H1 (cell line): ENCODE measurements at regions not wholly inside any gene's neighbourhood (a gene's known extent, or its start where the extent isn't known, plus 50 kb on each side); places are given as distances from the start of the nearest gene placed in this dataset.

Source experiments
- CTCF ChIA-PET: fragments of 300-600 bp; sonication (Branson Sonifier 250); formaldehyde crosslinking; loops from one replicate; lab custom pipeline; 2021; ENCODE audit not compliant: partially characterized antibody; lab: Charles Lee
- POLR2A ChIA-PET: fragments of 300-600 bp; sonication (Branson Sonifier 250); formaldehyde crosslinking; loops from one replicate; lab custom pipeline; 2021; ENCODE audit warnings: inconsistent platforms; ENCODE audit not compliant: partially characterized antibody; lab: Charles Lee
- DNase-seq, 2 experiments: peaks; one replicate each; pipeline versions ENCODE4 v3.0.0 to v3.0.0-alpha.2; 2010 to 2022; ENCODE audit warnings: low spot score in 2 of 2, low read depth in 1 of 2, mixed read lengths in 1 of 2
- FAIRE-seq: peaks from 2 replicates; lab custom pipeline; 2011; peaks lifted over from hg19 to GRCh38; lab: Jason Lieb, UNC
- H2AFZ ChIP-seq: 2 replicates; pipeline ENCODE4 v1.8.1; 2012; ENCODE audit warnings: low read length, inconsistent platforms
- H2AK5ac ChIP-seq: 2 replicates; pipeline ENCODE4 v1.6.1; 2013; ENCODE audit warnings: low read depth, low read length
- H2BK120ac ChIP-seq: replicated peaks from 2 replicates; pipeline ENCODE3; 2013; ENCODE audit warnings: low read depth, low read length, inconsistent platforms
- H2BK12ac ChIP-seq: 2 replicates; pipeline ENCODE4 v1.6.1; 2013; ENCODE audit warnings: low read depth, low read length
- H2BK15ac ChIP-seq: 2 replicates; pipeline ENCODE4 v1.6.1; 2013; ENCODE audit warnings: low read length
- H2BK20ac ChIP-seq: 2 replicates; pipeline ENCODE4 v1.6.1; 2013; ENCODE audit warnings: low read length
- H2BK5ac ChIP-seq: 2 replicates; pipeline ENCODE4 v1.6.1; 2013; ENCODE audit warnings: low read depth, low read length
- H3K14ac ChIP-seq: 2 replicates; pipeline ENCODE4 v1.6.1; 2013; ENCODE audit warnings: inconsistent platforms; ENCODE audit not compliant: insufficient read length
- H3K18ac ChIP-seq: 2 replicates; pipeline ENCODE4 v1.6.1; 2013; ENCODE audit warnings: low read length; ENCODE audit errors: extremely low read depth
- H3K23ac ChIP-seq: 2 replicates; pipeline ENCODE4 v1.6.1; 2013; ENCODE audit warnings: inconsistent platforms; ENCODE audit not compliant: insufficient read length
- H3K23me2 ChIP-seq: 2 replicates; pipeline ENCODE4 v1.6.1; 2013; ENCODE audit warnings: low read depth, low read length
- H3K27ac ChIP-seq: 2 replicates; pipeline ENCODE4 v1.6.1; 2011; ENCODE audit warnings: low read depth, low read length, inconsistent platforms
- H3K27me3 ChIP-seq, 4 experiments: replicated peaks in 1 of 4; 1 replicate in 1 of 4; 2 replicates in 3 of 4; pipeline versions ENCODE4 v1.6.1 to v1.8.1; 2011 to 2013; ENCODE audit warnings: low read length in 3 of 4, mild to moderate bottlenecking in 3 of 4, inconsistent platforms in 2 of 4, mixed read lengths in 2 of 4, moderate library complexity in 1 of 4; ENCODE audit not compliant: control insufficient read depth in 3 of 4, insufficient read depth in 3 of 4; ENCODE audit errors: extremely low read depth in 1 of 4
- H3K36me3 ChIP-seq, 4 experiments: 2 replicates each; pipeline versions ENCODE4 v1.6.1 to v1.8.1; 2011 to 2013; ENCODE audit warnings: mild to moderate bottlenecking in 4 of 4, low read length in 3 of 4, moderate library complexity in 2 of 4, control low read depth in 1 of 4, inconsistent platforms in 1 of 4; ENCODE audit not compliant: insufficient read depth in 4 of 4, control insufficient read depth in 2 of 4
- H3K4ac ChIP-seq: replicated peaks from 2 replicates; pipeline ENCODE3; 2013; ENCODE audit warnings: low read length, low read depth, mixed read lengths, inconsistent platforms; ENCODE audit not compliant: insufficient read length
- H3K4me1 ChIP-seq, 4 experiments: replicated peaks in 1 of 4; 1 replicate in 1 of 4; 2 replicates in 3 of 4; pipeline versions ENCODE4 v1.6.1 to v1.8.1; 2011 to 2013; ENCODE audit warnings: low read length in 3 of 4, inconsistent platforms in 2 of 4, mixed read lengths in 1 of 4; ENCODE audit not compliant: insufficient read depth in 4 of 4, control insufficient read depth in 3 of 4
- H3K4me2 ChIP-seq, 2 experiments: 2 replicates each; pipeline versions ENCODE4 v1.6.1 to v1.8.1; 2011 to 2013; ENCODE audit warnings: low read depth in 2 of 2, low read length in 2 of 2, control low read depth in 1 of 2, inconsistent platforms in 1 of 2, mild to moderate bottlenecking in 1 of 2; ENCODE audit not compliant: insufficient read depth in 1 of 2
- H3K4me3 ChIP-seq, 4 experiments: fragments of 200-600, 300-600 bp in 1 of 4; sonication (generic), shearing (Covaris generic), sonication (Bioruptor Twin) in 1 of 4; 2 replicates each; pipeline versions ENCODE4 v1.5.1 to v1.8.1; 2011 to 2016; ENCODE audit warnings: low read length in 4 of 4, low read depth in 3 of 4, control low read depth in 2 of 4, inconsistent platforms in 2 of 4, mild to moderate bottlenecking in 2 of 4, mixed read lengths in 1 of 4, moderate library complexity in 1 of 4; ENCODE audit not compliant: insufficient read depth in 2 of 4; ENCODE audit errors: extremely low read depth in 1 of 4
- H3K56ac ChIP-seq: replicated peaks from 2 replicates; pipeline ENCODE3; 2013; ENCODE audit warnings: low read depth, mild to moderate bottlenecking, mixed read lengths, low read length, inconsistent platforms; ENCODE audit not compliant: insufficient read length
- H3K79me1 ChIP-seq: 2 replicates; pipeline ENCODE4 v1.6.1; 2013; ENCODE audit warnings: low read depth, low read length, control low read depth
- H3K79me2 ChIP-seq, 2 experiments: 2 replicates each; pipeline versions ENCODE4 v1.6.1 to v1.8.1; 2012 to 2013; ENCODE audit warnings: low read length in 2 of 2, mild to moderate bottlenecking in 2 of 2, inconsistent platforms in 1 of 2; ENCODE audit not compliant: insufficient read depth in 2 of 2, control insufficient read depth in 1 of 2
- H3K9ac ChIP-seq, 4 experiments: replicated peaks in 1 of 4; 1 replicate in 1 of 4; 2 replicates in 3 of 4; pipeline versions ENCODE4 v1.6.1 to v1.8.1; 2011 to 2013; ENCODE audit warnings: low read depth in 3 of 4, low read length in 3 of 4, control low read depth in 2 of 4, mild to moderate bottlenecking in 2 of 4, moderate library complexity in 2 of 4, inconsistent platforms in 1 of 4; ENCODE audit errors: extremely low read depth in 1 of 4
- H3K9me3 ChIP-seq, 2 experiments: 2 replicates each; pipeline versions ENCODE4 v1.6.1 to v1.8.1; 2012 to 2013; ENCODE audit warnings: mild to moderate bottlenecking in 2 of 2, moderate library complexity in 2 of 2, control low read depth in 1 of 2, inconsistent platforms in 1 of 2, low read depth in 1 of 2, low read length in 1 of 2, mixed read lengths in 1 of 2; ENCODE audit not compliant: insufficient read depth in 2 of 2
- H4K20me1 ChIP-seq, 2 experiments: replicated peaks in 1 of 2; 2 replicates each; pipeline versions ENCODE3 to v1.8.1; 2011 to 2013; ENCODE audit warnings: inconsistent platforms in 2 of 2, low read length in 2 of 2, mild to moderate bottlenecking in 1 of 2; ENCODE audit not compliant: insufficient read depth in 2 of 2, control insufficient read depth in 1 of 2
- H4K5ac ChIP-seq: 2 replicates; pipeline ENCODE4 v1.6.1; 2013; ENCODE audit warnings: low read length, low read depth, mixed read lengths, inconsistent platforms; ENCODE audit not compliant: insufficient read length
- H4K8ac ChIP-seq: 2 replicates; pipeline ENCODE4 v1.8.0; 2013; ENCODE audit warnings: mild to moderate bottlenecking, moderate library complexity, low read length, inconsistent platforms; ENCODE audit not compliant: insufficient read depth; ENCODE audit errors: extremely low read depth
- H4K91ac ChIP-seq: replicated peaks from 2 replicates; pipeline ENCODE3; 2013; ENCODE audit warnings: low read length, mixed read lengths, inconsistent platforms; ENCODE audit not compliant: insufficient read length
- EGR1 ChIP-seq: IDR thresholded peaks from 2 replicates; pipeline ENCODE4 v1.6.1; 2011; ENCODE audit warnings: low read depth, low read length, borderline replicate concordance
- HDAC6 ChIP-seq: IDR thresholded peaks from one replicate; pipeline ENCODE4 v1.7.1; 2012; ENCODE audit warnings: low read depth, mild to moderate bottlenecking, inconsistent platforms, low read length, moderate library complexity
- JUN ChIP-seq: IDR thresholded peaks from 2 replicates; pipeline ENCODE4 v1.6.1; 2011; ENCODE audit warnings: low read depth, mild to moderate bottlenecking, improper control_type of control experiment, low read length
- JUND ChIP-seq: IDR thresholded peaks from 2 replicates; pipeline ENCODE4 v1.6.1; 2011; ENCODE audit warnings: mild to moderate bottlenecking, improper control_type of control experiment, low read length
- POLR2AphosphoS5 ChIP-seq: IDR thresholded peaks from 2 replicates; pipeline ENCODE4 v1.6.1; 2011; ENCODE audit warnings: low read depth, low read length
- POU5F1 ChIP-seq: IDR thresholded peaks from 2 replicates; pipeline ENCODE4 v1.6.1; 2011; ENCODE audit warnings: low read depth, mild to moderate bottlenecking, low read length, moderate library complexity
- RAD21 ChIP-seq, 2 experiments: IDR thresholded peaks in 1 of 2; conservative IDR thresholded peaks in 1 of 2; 2 replicates each; pipeline ENCODE4 v1.6.1; 2011; ENCODE audit warnings: low read depth in 2 of 2, low read length in 2 of 2, improper control_type of control experiment in 1 of 2, inconsistent platforms in 1 of 2, mild to moderate bottlenecking in 1 of 2, moderate library complexity in 1 of 2
- RFX5 ChIP-seq: IDR thresholded peaks from 2 replicates; pipeline ENCODE4 v1.6.1; 2011; ENCODE audit warnings: low read depth, low read length, improper control_type of control experiment, borderline replicate concordance
- WGBS, 2 experiments: shearing (Covaris generic) in 1 of 2; methylation state at CpG; one replicate each; pipeline versions ENCODE4 v1.1.6 to v1.1.7; 2013 to 2015; ENCODE audit warnings: low lambda C conversion rate in 2 of 2, mixed read lengths in 2 of 2, inconsistent platforms in 1 of 2, low coverage in 1 of 2, missing lambda C conversion rate in 1 of 2; ENCODE audit not compliant: insufficient replicate concordance in 2 of 2, insufficient coverage in 1 of 2, insufficient read length in 1 of 2; ENCODE audit errors: extremely low coverage in 1 of 2, missing lambda C conversion rate in 1 of 2; 5-methylcytosine and 5-hydroxymethylcytosine counted together

DNA sequence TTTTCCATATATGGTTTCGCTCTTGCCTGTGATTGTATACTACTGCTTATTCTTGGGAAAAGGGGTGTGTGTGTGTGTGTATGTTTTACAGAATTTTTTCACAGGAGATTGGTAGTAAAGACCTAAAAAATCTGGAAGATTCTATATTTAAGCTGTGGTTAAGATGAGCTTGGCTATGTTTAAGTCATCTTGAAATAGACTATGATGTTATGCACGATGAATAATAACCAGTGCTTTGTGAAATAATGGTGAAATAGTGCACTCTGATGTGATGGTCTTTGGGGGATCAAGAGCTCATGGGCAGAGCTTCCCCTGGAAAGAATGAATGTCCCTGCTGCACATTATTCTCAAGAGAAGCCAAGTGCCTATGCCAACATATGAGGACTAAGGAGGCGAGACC, 301.0 kb downstream of the ACTL7B start:
- H3K23ac ChIP-seq, result no peak overlapping the region
- no peaks in the 10 kb centered on the region for H3K9me3 ChIP-seq
- H3K4me1 ChIP-seq, result no peaks in the 10 kb centered on the region
- H2AFZ ChIP-seq, result no peak overlapping the region
- 89% methylated on average over 3 of the region's 3 CpGs; no CpG with 5 or more reads in 1 of the 2 experiments for WGBS, 2 experiments
- H2AK5ac ChIP-seq, result no peak overlapping the region
- no peak overlapping the region for H4K91ac ChIP-seq
- no peaks in the 10 kb centered on the region for H4K20me1 ChIP-seq
- no peak for FAIRE-seq
- no peak overlapping the region for H2BK12ac ChIP-seq
- no peak for DNase-seq
- no peak overlapping the region for H2BK120ac ChIP-seq
- no peak for TF ChIP-seq EGR1
- TF ChIP-seq RFX5, result no peak
- no peak for TF ChIP-seq POU5F1
- no peak for TF ChIP-seq POLR2AphosphoS5
- no peak for TF ChIP-seq JUND
- no peak for TF ChIP-seq JUN
- no peak for TF ChIP-seq RAD21 (IDR thresholded peaks at IDR 0.05 in 1 of 2, conservative IDR thresholded peaks at IDR 0.05 in 1 of 2; ENCODE audit: low read depth in 2 of 2, low read length in 2 of 2)
- TF ChIP-seq HDAC6, result no peak
- H3K4me3 ChIP-seq, result no peak overlapping the region
- no peak overlapping the region for H3K14ac ChIP-seq
- no peak overlapping the region for H2BK5ac ChIP-seq
- CTCF ChIA-PET, result interaction anchor here (0.7 to 2.4 kb wide), 4 partner anchors 9 to 86 kb away, joined by 3 to 7 read pairs (median 3); no protein-coding TSS in a partner anchor
- no peak overlapping the region for H4K8ac ChIP-seq
- no peaks in the 10 kb centered on the region for H3K27me3 ChIP-seq
- H3K79me1 ChIP-seq, result no peaks in the 10 kb centered on the region
- no peaks in the 10 kb centered on the region for H3K23me2 ChIP-seq
- H3K18ac ChIP-seq, result no peak overlapping the region
- H2BK15ac ChIP-seq, result no peak overlapping the region
- POLR2A ChIA-PET, result no interaction called here
- no peaks in the 10 kb centered on the region for H3K79me2 ChIP-seq
- H3K27ac ChIP-seq, result no peak overlapping the region
- H2BK20ac ChIP-seq, result no peak overlapping the region
- H3K56ac ChIP-seq, result no peak overlapping the region
- no peak overlapping the region for H3K4me2 ChIP-seq
- H3K36me3 ChIP-seq, result no peaks in the 10 kb centered on the region
- H3K9ac ChIP-seq, result no peak overlapping the region
- H4K5ac ChIP-seq, result no peak overlapping the region
- no peak overlapping the region for H3K4ac ChIP-seq
